8988T (cell line): ENCODE measurements at regions not wholly inside any gene's neighbourhood (a gene's known extent, or its start where the extent isn't known, plus 50 kb on each side); places are given as distances from the start of the nearest gene placed in this dataset.

ENCODE experiments used
- DNase-seq: peaks from one replicate; pipeline ENCODE4 v3.0.0; 2011

DNA sequence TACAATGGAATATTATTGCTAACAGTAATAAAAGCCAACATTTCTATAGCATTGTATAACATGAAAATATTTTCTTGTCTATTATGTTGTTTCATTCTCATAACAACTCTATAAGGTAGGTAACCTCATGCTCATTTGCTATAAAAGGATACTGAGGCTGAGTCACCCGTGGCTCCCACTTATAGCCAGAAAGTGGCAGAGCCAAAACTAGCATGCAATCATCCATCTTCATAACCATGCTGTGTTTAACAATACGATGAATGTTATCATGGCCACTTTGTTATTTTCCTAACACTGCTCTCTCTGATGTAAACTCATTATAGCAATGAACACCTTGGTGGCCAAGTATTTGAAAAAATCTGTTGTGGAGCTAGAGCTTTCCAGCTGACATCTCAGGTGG is 80.8 kb upstream of the JUN start:
- no peak for DNase-seq

DNA sequence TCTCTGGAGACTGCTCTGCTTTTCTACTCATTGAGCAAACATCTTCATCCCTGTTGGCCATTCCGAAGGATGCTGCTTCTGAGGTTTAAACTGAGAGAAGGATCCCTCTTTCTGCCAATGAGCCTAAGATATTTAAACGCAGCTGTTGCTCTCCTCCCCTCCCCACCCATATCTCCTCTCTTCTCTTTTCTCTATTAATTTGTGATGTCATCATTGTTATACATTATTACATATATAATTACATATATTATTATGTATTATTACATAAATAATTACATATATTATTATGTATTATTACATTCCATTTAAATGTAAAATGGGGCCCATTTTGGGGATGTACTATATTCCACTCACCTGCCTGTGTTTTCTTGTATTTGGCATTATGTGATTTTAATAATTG is 82.7 kb upstream of the JUN start:
- DNase-seq: no peak

DNA sequence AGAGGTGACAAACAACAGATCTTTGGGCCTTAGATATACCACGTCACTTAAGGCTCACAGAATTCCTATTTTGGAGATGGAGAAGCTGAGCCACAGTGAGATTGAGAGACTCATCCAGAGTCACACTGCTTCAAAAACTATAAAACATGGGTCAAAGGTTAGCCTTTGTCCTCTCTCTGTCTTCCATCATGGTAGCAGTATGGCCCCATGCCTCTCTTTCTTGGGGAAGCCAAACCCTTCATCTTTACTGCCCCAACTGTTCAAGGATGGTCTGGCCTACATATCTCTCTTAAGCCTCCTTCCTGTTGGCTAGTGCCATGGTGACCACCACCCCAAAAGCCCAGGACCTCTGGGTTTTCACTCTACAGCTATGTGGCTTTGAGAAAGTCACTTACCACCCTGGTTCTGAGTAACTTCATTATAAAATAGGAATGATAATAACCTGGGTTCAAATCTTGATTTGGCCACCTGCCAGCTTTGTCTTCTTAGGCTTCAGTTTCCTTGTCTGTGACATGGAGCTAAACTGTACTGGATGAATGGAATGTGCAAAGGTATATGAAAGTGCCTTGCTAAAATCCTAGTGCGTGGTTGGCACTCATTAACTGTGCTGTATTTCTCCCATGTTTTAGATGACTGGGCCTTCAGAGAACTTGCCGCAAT is 85.9 kb upstream of the JUN start:
- no peak for DNase-seq

DNA sequence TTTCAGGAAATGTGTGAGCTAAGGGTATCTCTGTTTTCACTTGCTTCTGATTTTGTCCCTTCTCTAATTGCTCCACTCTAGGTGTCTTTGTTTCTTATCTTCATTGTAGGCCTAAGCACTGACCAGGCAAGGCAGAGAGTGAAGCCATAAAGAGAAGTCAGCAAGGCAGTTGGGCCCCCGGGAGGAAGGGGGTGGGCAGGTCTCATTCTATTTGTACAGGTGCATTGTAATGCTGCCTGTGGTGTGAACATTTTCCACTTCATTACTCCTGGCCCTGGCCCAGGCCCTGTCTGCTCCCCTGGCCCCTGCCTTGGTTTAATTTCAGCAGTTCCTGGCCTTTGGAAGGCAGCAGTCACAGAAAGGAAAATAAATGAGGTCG is 86.4 kb upstream of the JUN start:
- no peak for DNase-seq

DNA sequence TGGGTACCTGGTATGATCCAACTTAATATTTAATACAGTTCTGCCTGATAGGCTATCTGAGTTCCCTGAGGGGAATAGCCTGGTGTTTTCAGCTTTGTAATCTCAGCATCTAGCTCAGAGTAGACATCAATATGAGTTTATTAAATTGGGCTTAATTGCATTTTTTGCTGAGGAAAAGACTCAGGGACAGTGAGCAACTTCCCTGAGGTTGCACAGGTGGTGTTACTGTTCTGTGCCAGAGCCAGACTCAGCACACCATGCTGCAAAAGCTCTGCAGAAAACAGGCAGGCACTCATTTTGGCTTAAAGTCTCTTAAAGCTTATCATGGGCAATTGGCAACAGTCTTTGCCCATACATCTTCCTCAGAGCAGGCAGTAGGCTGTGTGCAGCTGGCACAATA is 90.5 kb upstream of the JUN start:
- no peak for DNase-seq

DNA sequence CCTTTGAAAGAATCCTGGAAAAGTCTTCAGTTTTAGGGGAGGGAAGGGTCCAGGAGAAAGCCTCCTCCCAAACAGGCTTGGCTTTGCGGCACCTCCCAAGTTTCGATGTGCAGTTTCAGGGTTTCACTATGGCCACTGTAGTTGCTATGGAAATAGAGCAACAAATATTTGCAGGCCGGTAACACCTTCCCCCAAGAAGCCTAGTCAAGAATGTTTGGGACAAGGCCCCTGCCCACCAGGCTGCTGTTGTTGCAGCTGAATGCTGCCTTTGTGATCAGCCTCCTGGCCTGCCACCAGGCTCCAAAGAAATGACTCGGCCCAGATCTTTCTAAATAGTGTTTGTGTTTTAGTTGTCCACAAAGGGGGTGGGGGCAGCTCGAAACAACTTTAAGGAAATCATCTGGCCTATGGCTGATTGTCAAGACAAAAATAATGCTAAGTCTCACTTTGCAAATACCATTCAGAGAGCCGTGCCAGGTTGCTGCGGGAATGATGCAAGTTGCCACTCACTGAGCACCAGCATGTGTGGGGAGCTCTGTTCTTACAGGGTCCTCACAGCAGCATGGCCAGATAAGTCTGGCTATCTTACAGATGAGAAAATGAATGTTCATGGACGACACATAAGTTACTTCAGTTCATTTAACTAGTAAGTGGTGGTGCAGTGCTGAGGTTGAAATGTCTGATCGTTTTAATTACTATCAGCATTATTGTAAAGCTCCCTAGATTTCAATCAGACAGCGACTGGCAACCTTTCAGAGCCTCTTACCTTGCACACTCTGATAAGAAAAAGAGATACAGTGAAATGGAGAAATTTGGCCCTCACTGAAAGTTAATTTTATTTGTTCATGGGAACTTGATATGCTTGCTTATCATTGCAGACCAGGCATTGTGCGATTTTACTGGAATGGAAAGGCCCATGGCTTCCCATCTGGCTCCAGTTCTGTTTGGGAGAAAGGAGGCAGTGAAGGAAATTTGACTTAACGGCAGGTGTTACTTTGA is 91.2 kb upstream of the JUN start:
- DNase-seq: no peak

DNA sequence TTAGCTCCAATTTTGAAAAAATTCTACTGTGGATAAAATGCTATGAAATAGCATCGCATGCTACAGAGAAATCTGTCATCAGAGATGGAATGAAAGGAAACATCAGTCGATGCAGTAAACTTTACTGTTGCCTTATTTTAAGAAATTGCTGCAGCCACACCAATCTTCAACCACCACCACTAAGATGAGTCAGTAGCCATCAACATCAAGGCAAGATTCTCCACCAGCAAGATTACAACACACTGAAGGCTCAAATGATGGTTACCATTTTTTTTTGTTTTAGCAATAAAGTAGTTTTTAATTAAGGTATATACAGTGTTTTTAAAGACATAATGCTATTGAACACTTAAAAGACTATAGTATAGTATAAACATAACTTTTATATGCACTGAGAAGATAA is 95.6 kb upstream of the JUN start:
- DNase-seq: no peak

DNA sequence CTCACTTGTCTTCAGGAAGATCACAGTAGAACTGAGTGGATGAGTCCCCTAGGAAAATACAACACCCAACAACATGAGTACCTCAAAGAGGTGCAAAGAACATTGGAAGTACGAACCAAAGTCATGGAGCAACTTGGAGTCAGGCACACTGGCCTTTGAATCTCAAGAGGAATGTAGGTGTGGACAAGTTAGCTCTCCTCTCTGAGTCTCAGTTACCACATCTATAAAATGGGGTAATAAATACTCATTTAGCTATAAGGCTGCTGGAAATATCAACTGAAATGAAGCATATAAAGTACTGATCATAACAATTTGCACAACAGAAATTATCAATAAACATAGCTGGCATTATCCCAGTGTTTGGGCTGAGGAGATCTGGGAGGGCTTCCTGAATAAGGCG is 96.7 kb upstream of the JUN start:
- DNase-seq: no peak

DNA sequence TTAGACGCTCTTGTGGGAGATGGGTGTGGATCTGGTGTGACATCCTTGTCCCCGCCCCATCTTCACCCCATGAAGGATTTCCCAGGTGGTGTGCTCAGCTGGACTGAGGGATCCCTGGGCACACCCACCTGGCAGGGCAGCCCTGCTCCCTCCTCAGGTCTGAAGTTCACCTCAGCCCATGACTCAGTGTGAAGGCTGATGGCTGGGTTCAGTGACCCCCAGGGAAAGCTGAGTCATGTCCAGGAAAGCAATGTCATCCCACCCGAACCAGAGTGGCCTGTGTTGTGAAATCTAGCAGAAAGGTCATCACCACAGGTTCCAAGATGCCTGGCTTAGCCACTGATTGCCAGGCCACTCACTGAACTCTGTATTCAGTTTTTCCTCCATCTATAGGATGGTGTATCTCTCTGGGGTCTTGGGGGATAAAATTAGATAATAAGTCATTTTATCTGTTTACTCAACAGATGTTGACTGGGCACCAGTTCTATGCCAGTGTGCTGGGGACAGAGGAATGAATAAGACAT is 97.7 kb upstream of the JUN start:
- no peak for DNase-seq

DNA sequence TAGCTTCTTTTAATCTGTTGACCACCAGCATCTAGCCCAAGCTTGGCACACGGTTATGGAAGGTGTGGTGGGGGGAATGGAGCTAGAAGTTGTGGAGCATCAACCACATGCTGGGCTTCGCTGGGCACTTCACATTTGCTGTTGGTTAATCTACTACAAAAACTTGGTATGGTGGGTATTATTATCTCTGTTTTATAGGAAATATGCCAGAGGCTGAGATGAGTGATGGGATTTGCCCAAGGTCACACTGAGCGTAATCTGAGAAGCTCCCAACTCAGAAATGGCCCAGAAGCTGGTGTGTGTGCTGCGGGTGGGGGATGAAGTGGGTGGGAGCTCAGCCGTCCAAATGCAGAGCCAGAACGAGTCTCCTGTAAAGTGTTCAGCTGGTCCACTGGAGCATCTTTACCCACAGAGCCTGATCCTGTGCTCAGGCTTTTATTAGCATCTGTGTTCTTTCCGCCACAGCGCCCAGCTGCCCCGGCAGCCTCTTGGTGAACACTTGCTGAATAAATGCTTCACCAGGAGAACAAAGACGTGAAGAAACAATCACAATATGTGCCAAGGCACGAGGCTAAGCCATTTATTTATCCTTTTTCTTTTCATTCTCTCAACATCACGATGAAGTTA is 98.6 kb upstream of the JUN start:
- no peak for DNase-seq

DNA sequence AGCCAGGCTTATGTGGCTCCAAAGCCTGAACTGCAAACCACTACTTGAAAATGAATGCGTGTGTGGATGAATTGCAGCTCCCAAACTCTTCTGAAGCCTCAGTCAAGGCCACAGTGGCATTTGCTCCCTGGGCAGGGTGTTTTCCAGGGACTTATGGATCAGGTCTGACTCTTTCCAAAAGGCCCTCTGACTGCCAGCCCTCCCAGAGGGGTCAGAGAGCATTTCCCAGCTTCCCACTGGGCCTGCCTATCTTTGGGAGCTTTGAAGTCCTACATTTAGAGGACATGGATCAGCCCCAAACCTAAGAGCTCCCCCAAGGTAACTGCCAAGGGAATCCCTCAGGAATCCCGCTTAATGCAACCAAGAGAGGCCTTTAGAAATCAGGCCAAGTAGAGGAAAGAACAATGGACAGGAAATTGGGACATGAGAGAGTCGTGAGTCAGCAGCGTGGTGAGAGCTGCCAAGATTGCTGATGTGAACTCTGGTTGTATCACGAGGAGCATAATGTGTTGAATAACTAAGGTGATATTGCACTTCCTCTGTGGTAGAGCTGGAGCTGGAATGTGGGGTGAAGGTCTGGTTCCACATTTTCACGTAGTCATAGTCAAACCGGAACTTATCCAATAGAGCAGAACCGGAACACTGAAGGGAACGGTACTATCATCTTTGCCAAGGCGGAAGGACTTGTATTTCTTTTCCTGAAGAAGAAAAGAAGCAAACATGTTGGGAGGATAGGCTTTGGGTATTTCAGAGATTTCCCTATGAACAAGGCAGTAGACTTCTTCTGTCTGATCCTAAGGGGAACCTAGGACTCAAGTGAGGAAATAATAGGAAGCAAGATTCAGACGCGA is 99.4 kb upstream of the JUN start:
- no peak for DNase-seq

DNA sequence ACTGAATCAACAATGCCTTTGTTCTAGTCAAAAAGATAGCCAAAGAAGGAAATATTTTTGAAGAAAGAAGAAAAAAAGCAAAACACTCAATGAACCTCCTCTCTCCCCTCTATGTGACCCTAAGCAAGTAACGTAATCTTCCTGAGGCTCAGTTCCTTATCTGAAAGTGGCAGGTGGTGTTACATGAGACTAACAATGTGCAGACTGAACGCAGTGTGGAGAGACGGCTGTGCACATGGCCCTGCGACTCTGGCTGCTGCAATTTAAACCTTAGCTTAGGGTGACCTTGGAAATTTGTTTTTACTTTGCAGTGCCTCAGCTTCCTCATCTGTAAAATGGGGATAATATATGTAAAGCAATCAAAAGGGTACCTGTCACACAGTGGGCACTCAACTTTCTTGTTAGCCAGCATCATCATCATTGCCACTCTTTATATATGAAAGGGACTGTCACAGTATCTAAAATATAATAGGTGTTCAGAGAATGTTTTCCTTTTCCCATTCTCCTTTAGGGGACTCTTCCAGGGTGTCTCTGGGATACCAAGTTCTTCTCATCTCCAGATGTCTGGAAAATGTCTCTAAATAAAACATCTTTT is 100.1 kb upstream of the JUN start:
- no peak for DNase-seq

DNA sequence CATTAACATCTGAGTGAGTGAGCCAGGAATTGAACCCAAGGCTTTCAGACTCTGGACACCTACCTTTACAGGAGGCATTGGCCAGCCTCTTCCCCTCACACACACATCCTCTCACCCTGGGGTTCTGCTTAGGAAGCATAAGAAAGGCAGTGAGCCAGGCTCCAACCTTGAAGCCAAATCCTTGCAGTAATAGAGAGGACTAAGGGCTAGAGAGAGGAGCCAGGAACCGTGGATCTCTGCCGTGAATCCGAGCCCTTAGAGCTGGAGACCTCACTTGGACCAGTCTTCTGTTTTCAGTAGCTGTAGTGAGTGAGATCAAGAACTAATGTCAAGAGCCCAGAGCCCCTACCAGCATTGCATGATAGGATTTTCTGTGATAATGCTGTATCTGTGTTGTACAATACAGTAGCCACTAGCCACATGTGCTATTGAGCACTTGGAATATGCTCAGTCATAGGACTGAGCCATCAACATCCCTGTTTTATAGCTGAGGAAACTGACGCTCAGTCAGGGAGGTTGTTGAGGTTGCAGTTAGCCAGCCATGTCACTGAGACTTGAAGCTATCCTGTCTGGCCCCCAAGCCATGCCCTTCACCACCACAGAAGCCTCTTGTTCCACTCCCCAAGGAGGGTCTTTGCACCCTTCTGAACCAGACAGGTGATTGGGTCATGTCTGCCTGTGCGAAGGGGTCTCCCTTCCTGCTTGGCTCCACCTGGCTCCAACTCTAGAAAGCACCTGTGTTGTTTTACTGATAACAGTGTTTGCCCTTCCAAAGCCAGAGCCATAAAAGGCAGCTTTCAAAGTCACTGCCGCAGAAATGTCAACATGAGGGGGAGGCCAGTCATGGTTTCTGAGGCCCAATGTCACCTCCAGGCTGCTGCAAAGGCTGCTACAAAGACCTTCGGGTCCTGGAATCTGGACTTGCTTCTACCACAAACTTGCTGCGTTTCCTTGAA is 101.1 kb upstream of the JUN start:
- no peak for DNase-seq

DNA sequence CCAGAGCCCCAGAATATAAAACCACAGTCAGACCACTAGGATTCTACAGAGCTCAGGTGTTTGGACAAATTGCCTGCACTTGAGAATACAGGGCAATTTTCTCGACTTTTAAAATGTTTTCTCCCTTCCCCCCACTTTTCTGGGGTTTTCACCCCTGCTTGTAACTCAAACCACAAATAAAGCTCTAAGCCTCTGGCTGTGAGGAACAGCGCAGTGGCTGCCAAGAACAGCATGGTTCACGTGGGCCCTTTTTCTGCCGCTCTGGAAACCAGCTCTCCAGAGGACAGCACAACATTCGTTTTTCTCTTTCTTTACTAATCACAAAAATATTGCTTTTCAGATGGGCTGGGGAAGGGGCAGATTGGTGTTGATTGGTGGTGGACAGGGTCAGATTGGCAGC is 102.2 kb upstream of the JUN start:
- no peak for DNase-seq

DNA sequence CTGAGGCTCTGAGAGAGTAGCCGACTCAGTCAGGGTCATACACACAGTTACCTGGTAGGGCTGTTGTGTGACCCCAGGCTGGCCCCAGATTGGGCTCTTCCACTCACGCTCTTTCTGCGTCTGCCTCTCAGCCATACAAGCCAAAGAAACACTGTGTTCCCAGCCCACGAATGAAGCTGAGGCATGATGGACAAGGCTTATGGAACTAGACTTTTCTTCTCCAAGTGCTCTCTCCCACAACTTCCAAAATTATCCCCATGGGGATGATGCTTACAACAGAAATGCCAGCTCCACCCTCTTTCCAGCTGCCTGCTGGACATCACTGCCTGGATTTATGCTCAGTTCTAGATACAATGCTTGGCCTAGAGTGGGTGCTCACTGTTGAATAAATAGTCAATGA is 102.8 kb upstream of the JUN start:
- DNase-seq: no peak

DNA sequence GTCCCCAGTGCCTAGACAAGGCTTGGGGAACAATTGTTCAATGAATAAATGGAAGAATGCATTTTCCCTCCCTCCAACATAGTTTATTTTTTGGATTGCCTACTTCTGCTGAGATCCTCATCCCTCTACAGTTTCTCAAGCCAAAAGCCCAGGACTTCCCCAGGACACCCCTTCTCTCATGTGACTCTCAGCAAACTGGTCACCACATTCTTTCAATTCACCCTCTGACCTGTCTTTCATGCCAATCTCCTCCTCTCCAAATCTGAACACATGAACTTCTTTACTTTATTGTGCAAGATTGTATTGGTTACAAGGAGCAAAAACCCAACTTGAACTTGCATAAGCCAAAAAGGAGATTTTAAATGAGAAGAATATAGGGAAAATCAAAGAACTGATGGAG is 103.2 kb upstream of the JUN start:
- no peak for DNase-seq

DNA sequence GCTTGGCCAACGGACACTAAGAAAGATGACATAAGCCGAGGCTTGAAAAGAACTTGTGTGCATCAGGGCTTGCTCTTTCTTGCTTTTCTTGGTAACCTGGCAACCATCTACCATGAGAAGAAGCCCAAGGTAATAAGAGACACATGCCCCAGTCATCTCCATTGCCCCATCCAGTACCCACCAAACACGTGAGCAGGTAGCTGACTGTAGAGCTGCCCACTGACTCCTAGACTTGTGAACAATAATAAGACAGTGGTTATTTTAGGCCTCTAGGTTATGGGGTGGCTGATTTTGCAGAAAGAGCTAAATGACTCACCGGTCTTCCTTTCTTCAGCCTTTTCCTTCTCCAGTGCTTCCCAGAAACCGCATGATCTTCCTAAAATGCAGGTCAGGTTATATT is 105.0 kb upstream of the JUN start:
- no peak for DNase-seq

DNA sequence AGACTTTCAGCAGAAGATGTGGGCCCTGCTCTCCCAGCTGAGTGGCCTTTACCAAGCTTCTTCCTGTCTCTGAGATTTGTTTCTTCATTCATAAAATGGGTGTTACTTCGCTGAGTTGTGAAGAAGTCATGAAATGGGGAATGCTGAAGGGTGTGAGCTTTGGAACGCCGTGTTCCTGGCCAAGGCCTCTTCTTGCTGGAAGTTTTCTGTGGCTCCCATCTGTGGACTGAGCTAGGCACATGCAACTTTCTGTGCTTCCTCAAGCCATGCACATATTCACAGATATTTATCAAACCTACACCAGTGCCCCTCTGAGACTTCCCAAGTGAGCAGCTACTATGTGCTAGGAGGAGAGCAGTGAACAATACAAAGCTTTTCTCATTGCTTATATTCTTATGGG is 106.3 kb upstream of the JUN start:
- DNase-seq: no peak

DNA sequence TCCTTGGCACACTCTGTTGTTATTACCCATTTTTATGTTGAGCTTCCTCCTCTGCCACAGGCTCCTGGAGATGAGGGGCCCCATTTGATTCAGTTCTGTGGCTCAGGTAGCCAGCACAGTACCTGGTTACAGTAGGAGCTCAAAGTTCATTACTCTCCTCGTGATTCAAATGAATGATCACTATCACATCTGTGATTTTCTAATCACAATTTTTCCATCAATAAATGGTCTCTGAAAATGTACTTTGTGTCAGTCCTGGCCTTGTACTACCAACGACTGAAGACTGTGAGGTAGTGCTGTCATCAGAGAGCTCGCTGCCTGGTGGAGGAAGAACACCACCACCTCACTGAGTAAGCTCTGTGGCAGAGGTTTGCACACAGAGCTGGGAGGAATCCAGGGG is 106.8 kb upstream of the JUN start:
- DNase-seq: no peak

DNA sequence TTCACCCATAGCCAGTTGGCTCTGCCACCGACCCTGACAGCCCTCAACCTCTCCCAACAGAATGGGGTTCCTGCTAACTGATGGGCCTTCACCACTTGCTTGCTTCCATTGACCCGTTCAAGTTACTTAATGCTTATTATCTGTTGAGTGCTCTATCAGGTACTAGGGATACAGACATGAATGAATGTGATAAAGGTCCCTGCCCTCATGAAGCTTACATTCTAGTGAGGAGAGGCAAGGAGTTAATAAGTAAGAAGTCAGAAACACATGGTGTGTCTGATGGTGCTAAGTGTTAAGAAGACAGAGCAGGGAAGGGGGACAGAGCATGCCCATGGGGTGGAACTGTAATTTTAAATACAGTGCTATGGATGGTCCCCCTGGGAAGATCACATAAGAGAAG is 107.5 kb upstream of the JUN start:
- DNase-seq: no peak

DNA sequence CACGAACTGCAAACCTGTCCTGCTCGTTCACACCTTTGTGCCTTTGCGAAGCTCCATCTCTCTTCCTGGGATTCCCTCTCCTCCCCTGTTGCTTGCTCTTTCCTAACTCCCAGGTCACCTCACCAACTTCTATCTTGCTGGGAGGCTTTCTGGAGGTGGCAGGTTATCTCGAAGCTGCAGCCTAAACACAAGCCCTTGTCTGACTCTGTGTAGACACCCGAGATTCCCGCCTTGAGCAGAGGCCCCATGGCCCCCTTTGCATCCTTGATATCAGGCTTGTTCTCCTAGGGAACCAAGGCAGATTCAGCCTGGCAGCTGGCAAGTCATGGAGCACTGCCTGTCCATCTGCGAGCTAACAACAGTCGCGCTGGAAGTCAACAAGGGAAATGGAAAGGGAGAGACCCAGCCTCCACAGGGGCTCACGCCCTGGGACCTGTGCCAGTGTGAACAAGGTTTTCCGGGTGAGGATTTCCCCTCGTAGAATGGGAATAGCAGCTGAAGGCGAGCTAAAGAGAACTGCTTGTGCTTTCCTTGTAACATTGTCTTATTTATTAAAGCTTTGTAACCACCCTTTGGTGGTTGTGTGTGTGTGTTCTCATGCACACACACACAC is 109.5 kb upstream of the JUN start:
- no peak for DNase-seq
